ENCODE measurements at regions not wholly inside any gene's neighbourhood (a gene's known extent, or its start where the extent isn't known, plus 50 kb on each side); places are given as distances from the start of the nearest gene placed in this dataset.

DNA sequence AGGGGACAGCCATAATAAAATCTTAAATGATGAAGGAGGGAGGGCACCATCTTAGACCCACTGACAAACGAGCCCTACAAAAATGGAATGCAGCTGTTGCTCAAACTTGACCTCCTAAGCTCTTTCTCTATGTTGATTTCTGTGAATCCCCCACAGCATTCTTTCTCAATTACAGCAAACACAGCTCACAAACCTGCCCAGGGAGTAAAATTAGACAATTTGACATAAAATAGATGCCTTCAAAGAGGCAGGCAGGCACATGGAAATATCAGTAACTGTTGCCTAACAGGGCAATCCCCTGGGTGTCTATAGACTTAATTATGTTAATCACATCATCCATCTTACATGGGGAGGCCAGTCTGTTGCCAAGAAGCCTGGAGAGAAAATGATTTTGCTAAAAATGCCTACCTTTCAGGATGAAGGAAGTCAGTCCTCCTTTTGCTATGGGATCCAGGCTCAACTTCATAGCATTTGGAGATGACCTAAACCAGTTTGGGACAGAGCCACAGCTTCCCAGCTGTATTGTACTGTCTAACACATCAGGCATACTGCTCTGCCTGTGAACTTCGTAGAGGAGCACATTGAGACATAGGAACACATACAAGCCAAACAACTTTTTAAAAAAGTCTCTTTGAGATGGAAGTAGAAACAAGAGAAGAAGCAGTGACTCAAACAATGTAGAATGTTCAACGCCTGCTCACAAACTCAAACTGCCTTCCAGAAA, 1177.4 kb downstream of the SORCS1 start:
- TF ChIP-seq POLR2A (IDR thresholded peaks at IDR 0.05) (no peak), CTCF (IDR thresholded peaks at IDR 0.05) (no peak)

All from right lobe of liver (tissue), 4 donors.